IPS DF 6.9 (cell line): ENCODE measurements at regions not wholly inside any gene's neighbourhood (a gene's known extent, or its start where the extent isn't known, plus 50 kb on each side); places are given as distances from the start of the nearest gene placed in this dataset.

Experiments
- DNase-seq: peaks from one replicate; pipeline ENCODE4 v3.0.0-alpha.2; 2013; ENCODE audit warnings: low read depth, low spot score
- H3K27ac ChIP-seq: one replicate; pipeline ENCODE4 v1.5.1; 2013; ENCODE audit warnings: low read length, control low read depth
- H3K27me3 ChIP-seq: 2 replicates; pipeline ENCODE4 v1.6.1; 2013; ENCODE audit warnings: mild to moderate bottlenecking, low read length; ENCODE audit not compliant: control insufficient read depth, insufficient read depth
- H3K36me3 ChIP-seq: 2 replicates; pipeline ENCODE4 v1.6.1; 2013; ENCODE audit warnings: low read length; ENCODE audit not compliant: control insufficient read depth, insufficient read depth
- H3K4me1 ChIP-seq: 2 replicates; pipeline ENCODE4 v1.6.1; 2013; ENCODE audit warnings: low read length; ENCODE audit not compliant: control insufficient read depth, insufficient read depth
- H3K4me3 ChIP-seq: 2 replicates; pipeline ENCODE4 v1.5.1; 2013; ENCODE audit warnings: mild to moderate bottlenecking, low read length
- H3K9me3 ChIP-seq: 2 replicates; pipeline ENCODE4 v1.6.1; 2013; ENCODE audit warnings: low read length, inconsistent platforms; ENCODE audit not compliant: control insufficient read depth, insufficient read depth
- WGBS: extraction: QIAGEN DNeasy Blood & Tissue Kit; methylation state at CpG from one replicate; pipeline ENCODE4 v1.1.7; 2013; ENCODE audit warnings: mixed read lengths, missing lambda C conversion rate; ENCODE audit not compliant: insufficient read length, insufficient coverage; 5-methylcytosine and 5-hydroxymethylcytosine counted together

- WGBS, result no CpG with 5 or more reads among the region's 7 CpGs
- H3K27ac ChIP-seq, result no peak overlapping the region
- no peaks in the 10 kb centered on the region for H3K27me3 ChIP-seq
- H3K9me3 ChIP-seq, result no peaks in the 10 kb centered on the region
- H3K4me3 ChIP-seq, result no peak overlapping the region
- no peaks in the 10 kb centered on the region for H3K4me1 ChIP-seq
- no peaks in the 10 kb centered on the region for H3K36me3 ChIP-seq
- no peak for DNase-seq
Measured at GRCh38 chr4:77220828-77221613, 64.0 kb downstream of the CCNG2 start.

GRCh38 chr4:77225022-77225421 lies 68.0 kb downstream of the CCNG2 start:
- Histone ChIP-seq H3K27me3 (no peaks in the 10 kb centered on the region), H3K27ac (no peak overlapping the region), H3K4me1 (no peaks in the 10 kb centered on the region), H3K4me3 (no peak overlapping the region), H3K9me3 (no peaks in the 10 kb centered on the region), H3K36me3 (no peaks in the 10 kb centered on the region)
- WGBS, result no CpG with 5 or more reads among the region's 2 CpGs
- DNase-seq, result no peak

DNA sequence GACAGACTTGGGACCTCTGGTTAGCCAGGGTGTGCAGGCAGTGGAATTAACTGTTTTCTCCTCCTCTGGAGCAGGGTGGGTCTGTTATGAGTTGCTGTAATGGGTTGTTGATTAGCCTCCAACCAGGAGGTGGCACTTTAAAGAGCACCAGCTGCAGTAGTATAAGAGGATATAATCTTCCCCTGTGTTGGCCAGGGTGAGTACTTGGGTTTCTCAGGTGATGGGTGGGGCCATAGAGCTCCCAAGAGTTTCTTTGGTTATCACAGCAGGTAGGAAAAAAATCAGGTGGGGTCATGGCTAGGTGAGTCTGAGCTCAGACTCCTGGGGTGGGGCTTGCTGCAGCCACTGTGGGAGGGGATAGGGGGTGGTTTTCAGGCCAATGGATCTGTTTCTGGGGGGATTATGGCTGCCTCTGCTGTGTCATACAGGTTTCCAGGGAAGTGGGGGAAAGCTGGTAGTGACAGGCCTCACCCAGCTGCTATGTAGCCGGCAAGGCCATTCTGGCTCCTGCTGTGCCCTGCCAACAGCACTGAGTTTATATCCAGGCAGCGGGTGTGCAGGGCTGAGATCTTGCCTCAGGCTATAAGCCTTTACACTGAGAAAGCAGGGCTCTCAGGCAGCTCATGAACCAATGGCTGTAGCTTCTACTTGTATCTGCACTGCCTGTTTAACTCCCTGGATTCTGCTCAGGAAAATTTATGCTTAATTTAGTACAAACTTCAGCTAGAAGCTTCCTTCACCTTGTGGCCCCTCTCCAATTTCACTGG lies 70.1 kb downstream of the CCNG2 start:
- Histone ChIP-seq H3K36me3 (no peaks in the 10 kb centered on the region), H3K27ac (no peak overlapping the region), H3K4me3 (no peak overlapping the region), H3K9me3 (no peaks in the 10 kb centered on the region), H3K27me3 (no peaks in the 10 kb centered on the region), H3K4me1 (no peaks in the 10 kb centered on the region)
- no peak for DNase-seq
- WGBS, result no CpG with 5 or more reads among the region's 2 CpGs

GRCh38 chr4:77229433-77229832 lies 72.4 kb downstream of the CCNG2 start:
- no peak for DNase-seq
- Histone ChIP-seq H3K4me3 (no peak overlapping the region), H3K36me3 (no peaks in the 10 kb centered on the region), H3K4me1 (no peaks in the 10 kb centered on the region), H3K9me3 (no peaks in the 10 kb centered on the region), H3K27ac (no peak overlapping the region), H3K27me3 (no peaks in the 10 kb centered on the region)
- WGBS, result no CpG with 5 or more reads among the region's 2 CpGs

DNA sequence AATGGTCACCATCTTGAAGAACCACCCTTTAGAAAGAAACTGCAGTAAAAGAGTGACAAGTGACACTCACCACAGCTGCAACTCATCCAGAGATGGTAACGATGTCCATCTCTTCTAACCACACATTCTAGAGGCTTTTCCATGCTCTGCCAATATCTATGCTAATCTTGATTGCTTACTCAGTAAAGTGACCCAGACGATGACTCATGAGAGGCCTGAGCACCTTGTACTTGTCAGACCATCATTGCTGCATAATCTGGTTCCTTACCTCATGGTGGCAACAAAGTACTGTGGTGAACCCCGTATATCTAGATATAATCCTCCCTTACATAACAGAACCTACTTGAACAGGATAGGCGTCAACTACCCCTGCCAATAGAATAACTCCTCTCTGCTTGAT lies 75.6 kb downstream of the CCNG2 start:
- Histone ChIP-seq H3K27ac (no peak overlapping the region), H3K9me3 (no peaks in the 10 kb centered on the region), H3K4me3 (no peak overlapping the region), H3K4me1 (peaks cover 1% of the 10 kb centered on the region; the same call in 1 of the 2 replicates), H3K36me3 (no peaks in the 10 kb centered on the region), H3K27me3 (no peaks in the 10 kb centered on the region)
- no peak for DNase-seq
- WGBS, result no CpG with 5 or more reads among the region's 4 CpGs

- DNase-seq, result no peak
- H3K9me3 ChIP-seq, result no peaks in the 10 kb centered on the region
- H3K36me3 ChIP-seq, result no peaks in the 10 kb centered on the region
- no peak overlapping the region for H3K4me3 ChIP-seq
- H3K27me3 ChIP-seq, result no peaks in the 10 kb centered on the region
- H3K4me1 ChIP-seq, result peaks cover 1% of the 10 kb centered on the region; the same call in 1 of the 2 replicates
- no peak overlapping the region for H3K27ac ChIP-seq
- no CpG with 5 or more reads among the region's 2 CpGs for WGBS
Measured at GRCh38 chr4:77235289-77235854, 78.4 kb downstream of the CCNG2 start.

- no peak for DNase-seq
- Histone ChIP-seq H3K9me3 (no peaks in the 10 kb centered on the region), H3K4me3 (no peak overlapping the region; the same call in 1 of the 2 replicates), H3K36me3 (no peaks in the 10 kb centered on the region), H3K27me3 (no peaks in the 10 kb centered on the region), H3K27ac (no peak overlapping the region), H3K4me1 (peaks cover 1% of the 10 kb centered on the region; the same call in 1 of the 2 replicates)
- WGBS, result no CpG with 5 or more reads among the region's 3 CpGs
Measured at GRCh38 chr4:77236806-77237205, 79.8 kb downstream of the CCNG2 start.

DNA sequence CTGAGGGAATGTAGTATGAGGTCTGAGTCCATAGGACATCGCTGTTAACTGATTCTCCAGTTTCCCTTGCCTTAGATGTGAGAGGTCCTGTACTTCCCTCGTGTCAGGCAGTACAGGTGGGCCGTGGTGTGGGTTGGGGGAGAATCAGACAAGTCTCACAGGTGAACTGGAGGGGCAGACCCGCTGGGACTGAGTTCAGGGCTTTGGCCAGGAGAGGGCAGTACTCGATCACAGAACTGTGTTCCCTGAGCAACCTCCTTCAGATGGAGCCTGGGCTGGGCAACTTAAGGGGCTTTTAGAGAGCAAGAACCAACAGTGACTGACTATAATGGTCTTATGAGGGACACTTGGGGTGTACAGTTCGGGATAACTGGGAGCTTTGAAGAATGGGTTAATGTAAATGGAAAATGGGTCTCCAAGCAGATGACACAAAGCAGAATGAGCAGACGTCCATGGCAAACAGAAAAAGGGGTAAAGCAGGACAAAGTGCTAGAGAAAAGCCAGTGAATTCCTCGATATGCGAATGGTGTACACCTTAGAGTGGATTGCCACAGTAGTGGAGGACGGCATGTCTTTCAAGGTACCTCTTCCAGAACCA lies 83.6 kb downstream of the CCNG2 start:
- H3K4me3 ChIP-seq, result no peak overlapping the region
- no peaks in the 10 kb centered on the region for H3K36me3 ChIP-seq
- H3K27me3 ChIP-seq, result no peaks in the 10 kb centered on the region
- H3K27ac ChIP-seq, result no peak overlapping the region
- no CpG with 5 or more reads among the region's 10 CpGs for WGBS
- DNase-seq, result peak; percentile 72
- H3K4me1 ChIP-seq, result no peaks in the 10 kb centered on the region
- H3K9me3 ChIP-seq, result no peaks in the 10 kb centered on the region

GRCh38 chr4:77248805-77249204 lies 91.8 kb downstream of the CCNG2 start:
- Histone ChIP-seq H3K4me1 (no peaks in the 10 kb centered on the region), H3K9me3 (no peaks in the 10 kb centered on the region), H3K27me3 (no peaks in the 10 kb centered on the region), H3K27ac (no peak overlapping the region), H3K36me3 (no peaks in the 10 kb centered on the region), H3K4me3 (no peak overlapping the region)
- DNase-seq, result no peak
- WGBS, result no CpG with 5 or more reads among the region's 4 CpGs

- Histone ChIP-seq H3K27ac (no peak overlapping the region), H3K9me3 (no peaks in the 10 kb centered on the region), H3K36me3 (no peaks in the 10 kb centered on the region), H3K4me1 (no peaks in the 10 kb centered on the region), H3K4me3 (no peak overlapping the region), H3K27me3 (no peaks in the 10 kb centered on the region)
- DNase-seq, result no peak
- WGBS, result no CpG with 5 or more reads among the region's 3 CpGs
Measured at GRCh38 chr4:77251751-77252150, 94.7 kb downstream of the CCNG2 start.
